AG09309 (cell line): ENCODE measurements at regions not wholly inside any gene's neighbourhood (a gene's known extent, or its start where the extent isn't known, plus 50 kb on each side); places are given as distances from the start of the nearest gene placed in this dataset.
A peak's percentile ranks its signal among the peaks of the same experiment; 100 is the strongest.

Experiments
- DNase-seq: peaks from one replicate; pipeline ENCODE4 v3.0.0-alpha.2; 2010; ENCODE audit warnings: low read depth
- H3K4me3 ChIP-seq: 2 replicates; pipeline ENCODE4 v1.5.1; 2011; ENCODE audit warnings: mild to moderate bottlenecking, low read depth, low read length, moderate library complexity; ENCODE audit not compliant: control insufficient read depth
- TF ChIP-seq, protein P1 (sequence below): IDR thresholded peaks from 2 replicates; pipeline ENCODE4 v1.5.1; 2011; ENCODE audit warnings: mild to moderate bottlenecking, low read depth, low read length, inconsistent platforms; ENCODE audit not compliant: insufficient read depth, control insufficient read depth; ENCODE audit errors: missing control alignments

DNA sequence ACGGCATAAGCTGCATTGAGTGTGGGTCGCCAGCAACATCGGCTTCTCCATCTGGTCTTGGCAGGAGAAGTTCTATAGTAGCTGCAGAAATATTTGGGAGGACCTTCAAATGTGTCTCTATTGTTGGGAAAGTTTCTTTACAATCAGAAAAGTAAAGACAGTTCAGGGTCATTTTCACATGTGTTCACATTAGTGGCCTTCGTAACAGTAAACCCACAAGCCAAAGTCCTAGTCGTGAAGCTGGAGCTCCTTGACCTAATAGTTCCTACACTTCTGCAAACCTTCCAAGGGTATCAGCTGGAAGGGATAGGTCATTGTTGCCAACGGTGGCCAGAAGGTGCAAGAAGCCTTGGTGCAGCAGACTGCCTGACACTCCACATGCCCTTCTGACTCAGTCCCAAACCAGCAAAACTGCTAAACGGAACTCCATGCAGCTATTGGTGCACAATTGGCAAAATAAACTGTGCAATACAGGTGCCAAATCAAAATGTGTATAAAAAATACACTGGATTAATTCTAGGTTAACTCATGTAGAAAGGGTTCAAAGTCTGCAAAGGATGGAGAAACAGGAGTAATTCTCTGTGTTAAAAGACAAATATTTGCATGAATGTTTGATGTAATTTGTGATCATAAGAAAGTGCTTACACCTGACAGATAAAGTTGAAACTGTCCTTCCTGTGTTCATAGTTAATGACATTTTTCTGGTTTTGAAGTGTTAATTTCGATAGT, 102.8 kb upstream of the EGFR start:
- no peak overlapping the region for H3K4me3 ChIP-seq
- TF ChIP-seq, protein P1, sequence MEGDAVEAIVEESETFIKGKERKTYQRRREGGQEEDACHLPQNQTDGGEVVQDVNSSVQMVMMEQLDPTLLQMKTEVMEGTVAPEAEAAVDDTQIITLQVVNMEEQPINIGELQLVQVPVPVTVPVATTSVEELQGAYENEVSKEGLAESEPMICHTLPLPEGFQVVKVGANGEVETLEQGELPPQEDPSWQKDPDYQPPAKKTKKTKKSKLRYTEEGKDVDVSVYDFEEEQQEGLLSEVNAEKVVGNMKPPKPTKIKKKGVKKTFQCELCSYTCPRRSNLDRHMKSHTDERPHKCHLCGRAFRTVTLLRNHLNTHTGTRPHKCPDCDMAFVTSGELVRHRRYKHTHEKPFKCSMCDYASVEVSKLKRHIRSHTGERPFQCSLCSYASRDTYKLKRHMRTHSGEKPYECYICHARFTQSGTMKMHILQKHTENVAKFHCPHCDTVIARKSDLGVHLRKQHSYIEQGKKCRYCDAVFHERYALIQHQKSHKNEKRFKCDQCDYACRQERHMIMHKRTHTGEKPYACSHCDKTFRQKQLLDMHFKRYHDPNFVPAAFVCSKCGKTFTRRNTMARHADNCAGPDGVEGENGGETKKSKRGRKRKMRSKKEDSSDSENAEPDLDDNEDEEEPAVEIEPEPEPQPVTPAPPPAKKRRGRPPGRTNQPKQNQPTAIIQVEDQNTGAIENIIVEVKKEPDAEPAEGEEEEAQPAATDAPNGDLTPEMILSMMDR = no peak
- no peak for DNase-seq

DNA sequence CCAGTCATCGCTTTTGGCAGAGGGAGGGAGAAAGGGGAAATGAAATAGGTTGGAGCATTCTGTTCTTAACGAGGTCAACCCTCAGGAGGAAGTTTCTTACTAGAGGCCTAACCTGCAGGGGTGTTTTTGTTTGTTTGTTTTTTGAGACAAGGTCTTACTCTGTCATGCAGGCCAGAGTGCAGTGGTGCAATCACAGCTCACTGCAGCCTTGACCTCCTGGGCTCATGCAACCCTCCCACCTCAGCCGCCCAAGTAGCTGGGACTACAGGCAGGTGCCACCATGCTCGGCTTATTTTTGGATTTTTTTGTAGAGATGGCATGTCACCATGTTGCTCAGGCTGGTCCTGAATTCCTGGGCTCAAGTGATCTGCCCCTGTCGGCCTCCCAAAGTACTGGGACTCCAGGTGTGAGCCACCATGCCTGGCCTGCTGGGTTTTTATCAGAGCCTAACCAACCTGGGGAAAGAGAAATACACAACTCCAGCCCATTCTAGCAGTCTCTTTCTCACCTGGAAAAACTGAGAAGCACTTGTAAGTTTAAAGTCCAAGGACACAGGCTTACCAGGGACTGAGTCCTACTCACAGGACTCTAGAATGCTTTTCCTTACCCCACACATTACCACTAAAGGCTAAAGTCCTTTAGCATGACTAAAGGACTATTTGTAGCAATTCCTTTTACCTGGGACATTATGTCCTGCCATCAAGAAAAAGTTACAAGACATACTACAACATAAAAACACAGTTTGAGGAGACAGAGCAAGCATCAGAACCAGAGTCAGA, 101.0 kb upstream of the EGFR start:
- DNase-seq = no peak
- TF ChIP-seq, protein P1 = no peak
- H3K4me3 ChIP-seq = no peak overlapping the region

DNA sequence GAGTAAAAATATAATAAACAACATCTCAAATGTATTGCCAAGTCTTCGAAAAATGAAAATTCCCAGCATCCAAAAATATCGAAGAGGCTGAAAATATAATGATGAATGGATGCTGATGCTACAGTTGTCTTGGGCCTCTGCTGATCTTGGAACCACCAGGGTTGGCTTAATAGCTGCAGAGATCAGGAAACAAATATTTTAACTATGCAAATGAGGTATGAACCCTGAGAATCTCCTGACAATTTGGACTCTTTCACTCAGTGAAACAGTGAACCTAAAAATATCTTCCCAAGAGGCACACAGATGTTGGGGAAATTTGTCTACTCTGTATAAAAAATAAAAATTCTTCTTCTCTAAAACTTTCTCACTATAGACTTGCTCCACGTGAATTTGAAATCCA, 97.7 kb upstream of the EGFR start:
- H3K4me3 ChIP-seq = no peak overlapping the region

DNA sequence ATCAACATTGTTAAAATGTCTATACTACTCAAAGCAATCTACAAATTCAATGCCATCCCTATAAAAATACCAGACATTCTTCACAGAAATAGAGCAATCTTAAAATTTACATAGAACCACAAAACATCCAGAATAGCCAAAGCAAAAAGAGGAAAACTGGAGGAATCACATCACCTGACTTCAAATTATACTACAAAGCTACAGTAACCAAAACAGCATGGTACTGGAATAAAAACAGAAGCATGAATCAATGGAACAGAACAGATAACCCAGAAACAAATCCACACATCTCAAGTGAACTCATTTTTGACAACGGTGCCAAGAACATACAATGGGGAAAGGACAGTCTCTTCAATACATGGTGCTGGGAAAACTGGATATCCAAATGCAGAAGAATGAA, 87.3 kb upstream of the EGFR start:
- no peak overlapping the region for H3K4me3 ChIP-seq
- no peak for DNase-seq
- TF ChIP-seq, protein P1 = no peak

More for the DNA sequence above, 97.7 kb upstream of the EGFR start:
- TF ChIP-seq, protein P1 = no peak
- no peak for DNase-seq

DNA sequence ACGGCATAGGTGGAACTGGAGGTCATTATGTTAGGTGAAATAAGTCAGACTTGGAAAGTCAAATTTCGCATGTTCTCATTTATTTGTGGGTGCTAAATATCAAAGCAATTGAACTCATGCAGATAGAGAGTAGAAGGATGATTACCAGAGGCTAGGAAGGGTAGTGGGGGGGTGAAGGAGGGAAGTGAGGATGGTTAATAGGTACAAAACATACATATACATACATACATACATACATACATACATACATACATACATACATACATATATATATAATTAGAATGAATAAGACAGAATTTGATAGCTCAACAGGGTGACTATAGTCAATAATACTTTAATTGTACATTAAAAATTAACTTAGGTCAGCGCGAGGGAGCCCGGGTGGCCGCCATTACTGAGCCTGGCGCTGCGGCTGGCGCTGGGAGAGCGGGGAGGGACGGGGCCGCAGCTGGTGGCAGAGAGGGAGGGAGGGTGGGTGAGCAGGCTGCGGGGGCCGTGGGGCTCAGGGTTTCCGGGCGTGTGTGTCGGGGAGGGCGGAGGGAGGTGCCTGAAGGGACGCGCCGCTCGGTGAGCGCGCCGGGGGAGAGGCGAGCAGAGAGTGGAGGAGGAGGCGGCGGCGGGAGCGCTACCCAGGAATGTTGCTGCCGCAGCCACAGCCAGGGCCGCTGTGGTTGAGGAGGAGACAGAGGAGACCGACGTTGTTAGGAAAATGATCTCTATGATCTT, 85.8 kb upstream of the EGFR start:
- peak overlapping the region; percentile 45 for H3K4me3 ChIP-seq
- peak; percentile 1 for DNase-seq
- TF ChIP-seq, protein P1 = no peak

DNA sequence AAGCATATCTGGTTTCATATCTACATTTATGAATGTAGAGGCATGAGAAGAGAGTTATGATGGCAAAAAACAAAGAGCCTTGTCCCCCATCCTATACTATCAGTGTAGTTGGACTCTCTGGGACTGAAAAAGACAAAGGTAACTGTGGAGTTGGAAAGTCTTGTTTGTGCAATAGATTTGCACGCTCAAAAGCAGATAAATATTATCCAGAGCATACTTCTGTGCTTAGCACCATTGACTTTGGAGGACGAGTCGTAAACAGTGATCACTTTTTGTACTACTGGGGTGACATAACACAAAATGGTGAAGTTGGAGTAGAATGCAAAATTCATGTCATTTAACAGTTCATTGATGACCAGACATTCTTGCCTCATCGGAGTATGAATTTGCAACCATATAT, 85.2 kb upstream of the EGFR start:
- TF ChIP-seq, protein P1 = no peak
- DNase-seq = no peak
- H3K4me3 ChIP-seq = peak overlapping the region; percentile 45; the same call in 1 of the 2 replicates
